GM19452 (cell line): ENCODE measurements at regions not wholly inside any gene's neighbourhood (a gene's known extent, or its start where the extent isn't known, plus 50 kb on each side); places are given as distances from the start of the nearest gene placed in this dataset.
"Not testable (repeated sequence)": the region's sequence is repeated elsewhere in the genome, so short reads cannot be mapped to it uniquely, and the experiment has no call there.

Source experiments
- ATAC-seq: cut with Tn5 transposase; IDR thresholded peaks from one replicate; pipeline ENCODE4 v1.9.1; 2021; ENCODE audit not compliant: unreplicated experiment

GRCh38 chr6:4420160-4420865, 284.9 kb upstream of the ECI2 start:
- no peak for ATAC-seq

DNA sequence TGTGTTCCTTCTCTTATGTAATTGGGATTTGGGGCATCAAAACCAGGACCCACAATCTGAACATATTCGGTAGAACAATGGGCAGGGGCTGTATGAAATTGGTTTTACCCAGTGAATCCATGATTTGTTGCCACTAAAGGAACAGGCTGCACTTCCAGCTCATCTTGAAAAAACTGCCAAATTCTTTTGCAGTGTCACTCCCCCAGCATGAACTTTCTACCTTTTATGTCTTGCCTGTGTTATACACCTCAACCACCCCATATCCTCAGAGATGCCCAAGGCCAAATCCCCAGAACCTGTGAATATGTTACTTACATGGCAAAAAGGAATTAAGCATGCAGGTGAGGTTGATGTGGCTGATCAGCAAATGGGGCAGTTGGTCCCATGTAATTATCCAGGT, 280.2 kb upstream of the ECI2 start:
- no peak for ATAC-seq

DNA sequence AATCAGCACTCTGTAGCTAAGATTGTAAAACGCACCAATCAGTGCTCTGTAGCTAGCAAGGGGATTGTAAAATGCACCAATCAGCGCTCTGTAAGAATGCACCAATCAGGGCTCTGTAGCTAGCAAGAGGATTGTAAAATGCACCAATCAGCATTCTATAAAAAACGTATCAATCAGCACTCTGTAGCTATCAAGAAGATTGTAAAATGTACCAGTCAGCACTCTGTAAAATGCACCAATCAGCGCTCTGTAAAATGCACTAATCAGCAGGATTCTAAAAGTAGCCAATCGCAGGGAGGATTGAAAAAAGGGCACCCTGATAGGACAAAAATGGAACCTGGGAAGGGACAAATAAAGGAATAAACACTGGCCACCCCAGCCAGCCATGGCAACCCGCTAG, 278.7 kb upstream of the ECI2 start:
- ATAC-seq = not testable (repeated sequence)

- no peak for ATAC-seq
Measured at GRCh38 chr6:4413073-4413472, 277.7 kb upstream of the ECI2 start.

- ATAC-seq = no peak
Measured at GRCh38 chr6:4412488-4412887, 277.1 kb upstream of the ECI2 start.

- ATAC-seq = no peak
Measured at GRCh38 chr6:4412077-4412476, 276.7 kb upstream of the ECI2 start.

- ATAC-seq = peak; percentile 100
Measured at GRCh38 chr6:4407710-4408109, 272.3 kb upstream of the ECI2 start.

DNA sequence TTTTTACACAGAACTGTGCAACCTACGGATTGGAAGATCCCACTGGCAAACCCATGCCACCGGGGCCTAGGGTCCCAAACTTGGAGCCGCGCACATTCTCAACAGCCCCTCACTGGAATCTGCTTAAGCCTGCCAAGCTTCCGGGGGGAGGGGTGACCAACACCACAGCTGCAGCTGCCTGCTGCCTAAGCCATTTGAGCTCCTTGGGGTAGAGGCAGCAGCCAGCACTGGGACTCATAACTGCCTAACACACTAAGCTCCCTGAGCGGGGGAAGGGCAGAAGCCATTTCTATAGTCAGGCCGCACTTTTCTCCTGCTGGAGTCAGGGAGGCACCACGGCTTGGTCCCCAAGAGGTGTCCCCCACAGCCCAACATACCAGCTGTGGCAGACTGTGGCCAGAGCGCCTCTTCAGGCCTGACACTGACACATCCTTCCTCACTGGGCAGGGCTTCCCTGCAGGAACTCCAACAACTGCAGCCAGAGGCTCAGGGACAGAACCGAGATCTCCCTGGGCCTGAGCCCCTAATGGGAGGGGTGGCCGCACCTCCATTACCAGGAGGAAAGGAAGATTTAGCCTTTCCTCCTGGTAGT, 270.3 kb upstream of the ECI2 start:
- no peak for ATAC-seq

GRCh38 chr6:4404415-4404814, 269.0 kb upstream of the ECI2 start:
- no peak for ATAC-seq

GRCh38 chr6:4403828-4404227, 268.5 kb upstream of the ECI2 start:
- no peak for ATAC-seq

- no peak for ATAC-seq
Measured at GRCh38 chr6:4403023-4403752, 267.8 kb upstream of the ECI2 start.

GRCh38 chr6:4402477-4402976, 267.2 kb upstream of the ECI2 start:
- no peak for ATAC-seq

- no peak for ATAC-seq
Measured at GRCh38 chr6:4401408-4402368, 266.3 kb upstream of the ECI2 start.

- ATAC-seq = no peak
Measured at GRCh38 chr6:4399656-4400055, 264.3 kb upstream of the ECI2 start.

GRCh38 chr6:4398791-4399190, 263.4 kb upstream of the ECI2 start:
- ATAC-seq = no peak

GRCh38 chr6:4397307-4397706, 261.9 kb upstream of the ECI2 start:
- no peak for ATAC-seq

DNA sequence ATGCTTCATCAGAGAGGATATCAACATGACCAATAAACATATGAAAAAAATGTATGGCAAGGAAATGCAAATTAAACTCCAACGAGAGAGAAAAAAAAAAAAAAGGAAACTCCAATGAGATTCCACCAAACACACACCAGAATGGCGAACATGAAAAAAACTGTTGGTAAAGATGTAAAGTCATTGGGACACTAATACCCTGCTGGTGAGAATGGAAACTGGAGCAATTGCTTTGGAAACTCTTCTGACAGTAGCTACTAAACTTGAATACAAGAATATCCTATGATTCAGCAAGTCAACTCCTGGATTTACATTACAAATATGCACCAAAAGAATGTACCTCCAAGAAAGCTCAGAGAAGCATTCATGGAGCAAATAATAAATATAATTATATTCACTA, 260.7 kb upstream of the ECI2 start:
- no peak for ATAC-seq

GRCh38 chr6:4395386-4395785, 260.0 kb upstream of the ECI2 start:
- ATAC-seq = no peak

DNA sequence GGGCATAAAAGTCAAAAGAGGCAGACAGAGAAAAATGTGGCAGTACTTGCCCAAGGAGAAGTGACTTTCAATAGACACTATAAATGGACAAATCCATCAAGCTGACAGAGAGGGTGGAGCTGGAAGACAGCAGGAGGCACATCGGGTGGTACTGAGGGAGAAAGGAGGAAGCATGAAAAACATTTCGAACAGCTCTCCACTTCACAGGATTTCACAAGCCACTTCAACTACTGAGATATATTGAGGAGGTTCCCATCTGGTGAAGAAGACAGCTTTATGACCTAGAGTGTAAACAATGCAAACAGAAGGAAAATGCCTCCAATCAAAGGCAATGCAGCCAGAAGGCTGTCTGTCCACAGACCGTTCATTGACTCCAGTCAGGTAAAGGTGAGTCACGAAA, 259.4 kb upstream of the ECI2 start:
- no peak for ATAC-seq

DNA sequence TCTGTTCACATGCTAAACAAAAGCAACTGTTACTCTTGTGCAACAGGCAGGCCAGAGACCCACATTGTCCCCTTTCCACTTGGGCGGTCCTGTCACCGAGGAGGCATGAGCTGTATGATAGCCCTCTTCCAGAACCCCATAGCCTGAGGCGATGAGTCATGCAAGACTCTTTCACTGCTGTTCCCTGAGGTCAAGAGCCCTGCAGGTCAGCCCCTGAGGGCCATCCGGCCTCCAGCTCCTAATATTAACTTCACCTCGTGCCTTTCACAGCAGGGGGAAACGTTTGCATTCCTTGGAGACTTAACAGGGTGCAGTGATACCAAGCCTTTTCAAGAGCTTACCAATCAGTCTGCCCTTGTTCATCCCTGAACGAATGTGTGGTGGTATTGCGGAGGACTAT, 253.3 kb upstream of the ECI2 start:
- no peak for ATAC-seq

DNA sequence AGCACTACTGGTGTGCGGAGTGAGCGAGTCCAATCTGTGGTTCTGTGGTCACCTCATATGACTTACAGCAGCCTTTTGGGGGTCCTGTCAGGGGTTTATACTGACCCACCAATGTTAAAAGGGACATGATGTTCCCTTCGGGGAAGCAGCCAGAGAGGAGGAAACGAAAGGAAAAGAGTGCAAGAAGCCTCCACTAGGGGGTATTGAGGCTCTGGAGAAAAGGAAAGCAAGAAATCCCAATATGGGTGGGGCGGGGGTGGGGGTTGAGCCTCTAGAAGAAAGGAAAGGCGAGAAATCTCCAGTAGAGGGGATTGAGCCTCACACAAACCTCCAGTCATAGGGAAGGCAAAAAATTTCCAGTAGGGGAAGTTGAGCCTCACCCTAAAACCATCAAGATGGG, 249.3 kb upstream of the ECI2 start:
- ATAC-seq = no peak
